Esophagus (tissue), 2 donors: ENCODE measurements at regions not wholly inside any gene's neighbourhood (a gene's known extent, or its start where the extent isn't known, plus 50 kb on each side); places are given as distances from the start of the nearest gene placed in this dataset.

Source experiments
- H3K27ac ChIP-seq, 2 donors: one replicate each; pipeline ENCODE4 v1.5.1; 2013; ENCODE audit warnings: low read depth in 2 of 2, mild to moderate bottlenecking in 2 of 2, inconsistent platforms in 1 of 2, low read length in 1 of 2, moderate library complexity in 1 of 2
- H3K27me3 ChIP-seq, 2 donors: one replicate each; pipeline ENCODE4 v1.6.1; 2013; ENCODE audit warnings: low read length in 2 of 2, control low read depth in 1 of 2, mild to moderate bottlenecking in 1 of 2; ENCODE audit not compliant: insufficient read depth in 2 of 2, control insufficient read depth in 1 of 2
- H3K36me3 ChIP-seq, 2 donors: one replicate each; pipeline ENCODE4 v1.6.1; 2013; ENCODE audit warnings: low read length in 1 of 2; ENCODE audit not compliant: control insufficient read depth in 2 of 2, insufficient read depth in 2 of 2
- H3K4me1 ChIP-seq, 2 donors: one replicate each; pipeline ENCODE4 v1.6.1; 2013; ENCODE audit warnings: low read length in 1 of 2; ENCODE audit not compliant: control insufficient read depth in 2 of 2, insufficient read depth in 2 of 2
- H3K4me3 ChIP-seq, 2 donors: one replicate each; pipeline ENCODE4 v1.5.1; 2013; ENCODE audit warnings: low read length in 2 of 2, mild to moderate bottlenecking in 2 of 2, low read depth in 1 of 2, moderate library complexity in 1 of 2
- H3K9me3 ChIP-seq, 2 donors: one replicate each; pipeline ENCODE4 v1.6.1; 2013; ENCODE audit warnings: mild to moderate bottlenecking in 2 of 2, low read depth in 1 of 2, low read length in 1 of 2, moderate library complexity in 1 of 2; ENCODE audit not compliant: control insufficient read depth in 2 of 2, insufficient read depth in 1 of 2
- WGBS, 2 donors: extraction: QIAGEN DNeasy Blood & Tissue Kit; methylation state at CpG; one replicate each; pipeline ENCODE4 v1.1.7; 2013; 5-methylcytosine and 5-hydroxymethylcytosine counted together
- donor health status: healthy with polysubstance abuse.
- donor health status: Bipolar disorder and iron deficiency.

DNA sequence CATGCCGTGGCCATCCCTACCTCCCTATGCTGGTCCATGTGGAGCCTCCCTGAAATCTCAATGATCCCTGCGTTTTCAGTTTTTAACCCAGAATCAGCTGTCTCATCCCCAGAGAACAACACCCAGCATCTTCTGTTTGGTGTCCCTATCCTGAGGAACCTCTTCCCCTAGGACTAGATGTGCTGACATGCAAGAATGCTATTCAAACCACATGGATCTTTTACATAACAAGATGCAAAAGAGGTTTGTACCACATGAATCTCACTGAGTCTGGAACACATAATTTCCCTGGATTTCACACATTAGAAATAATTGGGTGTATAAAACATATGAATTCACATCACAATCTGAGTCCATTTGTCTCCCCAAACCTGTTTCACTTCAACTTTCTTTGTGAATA is 174.6 kb upstream of the NECTIN3 start:
- WGBS, 2 donors: 85 to 89% methylated on average over 2 of the region's 2 CpGs

DNA sequence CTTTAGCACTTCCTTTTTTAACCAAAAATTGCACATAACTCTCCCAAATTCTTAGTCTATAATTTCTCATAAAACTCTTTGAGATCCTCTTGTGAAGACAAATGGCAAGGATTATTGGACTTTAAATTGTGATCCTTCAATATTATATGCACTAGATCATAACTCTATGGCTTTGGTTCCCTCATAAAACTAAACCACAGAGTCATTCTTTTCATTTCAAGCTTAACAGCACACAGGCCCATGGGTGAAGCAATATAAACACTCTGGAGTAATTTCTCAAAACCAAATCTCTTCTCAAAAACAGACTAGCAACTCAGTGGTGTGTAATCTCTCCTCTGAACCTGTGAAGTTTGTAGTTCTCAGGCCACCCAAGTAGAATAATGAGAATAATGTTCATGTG is 171.0 kb upstream of the NECTIN3 start:
- H3K27me3 ChIP-seq: no peaks in the 10 kb centered on the region
- H3K4me1 ChIP-seq: no peaks in the 10 kb centered on the region
- H3K36me3 ChIP-seq: no peaks in the 10 kb centered on the region
- H3K4me3 ChIP-seq: no peak overlapping the region
- H3K9me3 ChIP-seq: no peaks in the 10 kb centered on the region
- no peak overlapping the region for H3K27ac ChIP-seq

More for the DNA sequence above, 174.6 kb upstream of the NECTIN3 start:
- no peaks in the 10 kb centered on the region for H3K36me3 ChIP-seq
- H3K27ac ChIP-seq: no peak overlapping the region
- H3K4me3 ChIP-seq: no peak overlapping the region
- H3K9me3 ChIP-seq: no peaks in the 10 kb centered on the region
- no peaks in the 10 kb centered on the region for H3K27me3 ChIP-seq
- H3K4me1 ChIP-seq: no peaks in the 10 kb centered on the region

DNA sequence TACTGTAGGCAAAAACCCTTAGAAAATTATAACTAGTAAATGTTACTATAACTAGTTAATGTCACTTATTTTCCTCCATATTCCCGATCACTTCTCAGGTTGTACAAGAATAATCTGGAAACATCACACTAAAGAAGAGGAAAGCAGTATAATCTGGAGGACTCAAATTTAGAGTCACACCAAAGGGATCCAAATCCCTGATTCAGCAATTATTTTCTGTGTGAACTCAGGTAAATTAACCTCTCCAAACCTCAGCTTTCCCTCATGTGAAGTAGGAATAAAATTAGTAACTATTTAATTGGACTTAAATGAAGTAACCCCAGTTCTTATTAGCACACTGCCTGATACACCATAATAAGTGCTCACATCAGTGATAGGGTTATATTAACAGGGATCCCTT is 170.1 kb upstream of the NECTIN3 start:
- no peaks in the 10 kb centered on the region for H3K9me3 ChIP-seq
- no peaks in the 10 kb centered on the region for H3K36me3 ChIP-seq
- no peak overlapping the region for H3K27ac ChIP-seq
- WGBS, 2 donors: 83 to 92% methylated on average over 1 of the region's 1 CpG
- H3K4me3 ChIP-seq: no peak overlapping the region
- H3K4me1 ChIP-seq: no peaks in the 10 kb centered on the region
- no peaks in the 10 kb centered on the region for H3K27me3 ChIP-seq

DNA sequence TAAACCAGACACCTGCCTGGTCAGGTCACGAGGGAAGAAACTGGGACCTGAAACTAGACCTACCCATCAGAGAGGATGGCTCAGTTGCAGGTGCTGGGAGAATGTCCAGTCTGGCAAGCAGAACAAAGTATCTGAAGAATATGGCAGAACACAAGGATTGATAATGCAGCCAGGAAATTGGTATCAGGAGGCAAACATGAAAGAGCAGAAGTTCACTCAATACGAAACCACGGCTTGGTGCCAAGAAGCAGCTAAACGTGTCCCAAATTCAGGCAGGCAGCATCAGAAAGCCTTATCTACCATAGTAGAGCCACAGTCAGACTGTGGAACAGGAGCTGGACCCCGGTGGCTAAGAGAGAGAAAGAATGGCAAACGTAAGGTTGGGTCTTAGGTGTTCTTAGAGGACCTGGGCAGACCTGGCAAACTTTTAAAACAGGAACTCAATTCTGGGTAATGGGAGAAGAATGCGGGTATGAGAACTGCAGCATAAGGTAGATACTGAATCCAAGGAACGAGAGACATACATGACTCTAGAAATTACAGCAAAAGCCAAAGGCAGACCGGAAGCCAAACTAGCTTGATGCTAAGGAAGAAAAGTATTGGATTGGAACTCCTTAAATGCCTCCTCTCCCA is 169.0 kb upstream of the NECTIN3 start:
- Histone ChIP-seq H3K4me1 (no peaks in the 10 kb centered on the region), H3K27me3 (no peaks in the 10 kb centered on the region), H3K27ac (no peak overlapping the region), H3K36me3 (no peaks in the 10 kb centered on the region), H3K4me3 (no peak overlapping the region), H3K9me3 (no peaks in the 10 kb centered on the region)
- 78 to 79% methylated on average over 9 of the region's 9 CpGs for WGBS, 2 donors

GRCh38 chr3:110903771-110904519 is 167.7 kb upstream of the NECTIN3 start:
- Histone ChIP-seq H3K4me3 (no peak overlapping the region), H3K36me3 (no peaks in the 10 kb centered on the region), H3K27me3 (no peaks in the 10 kb centered on the region), H3K27ac (no peak overlapping the region), H3K4me1 (no peaks in the 10 kb centered on the region), H3K9me3 (no peaks in the 10 kb centered on the region)
- WGBS, 2 donors: 74 to 83% methylated on average over 4 of the region's 4 CpGs

GRCh38 chr3:110904520-110904890 is 167.1 kb upstream of the NECTIN3 start:
- Histone ChIP-seq H3K4me1 (no peaks in the 10 kb centered on the region), H3K9me3 (no peaks in the 10 kb centered on the region), H3K4me3 (no peak overlapping the region), H3K27ac (no peak overlapping the region), H3K36me3 (no peaks in the 10 kb centered on the region), H3K27me3 (no peaks in the 10 kb centered on the region)
- 92% methylated on average over 3 of the region's 3 CpGs for WGBS, 2 donors

GRCh38 chr3:110905121-110905520 is 166.5 kb upstream of the NECTIN3 start:
- H3K27ac ChIP-seq: no peak overlapping the region
- H3K4me1 ChIP-seq: no peaks in the 10 kb centered on the region
- no peaks in the 10 kb centered on the region for H3K36me3 ChIP-seq
- no peaks in the 10 kb centered on the region for H3K27me3 ChIP-seq
- no peaks in the 10 kb centered on the region for H3K9me3 ChIP-seq
- 82 to 83% methylated on average over 1 of the region's 1 CpG for WGBS, 2 donors
- no peak overlapping the region for H3K4me3 ChIP-seq

DNA sequence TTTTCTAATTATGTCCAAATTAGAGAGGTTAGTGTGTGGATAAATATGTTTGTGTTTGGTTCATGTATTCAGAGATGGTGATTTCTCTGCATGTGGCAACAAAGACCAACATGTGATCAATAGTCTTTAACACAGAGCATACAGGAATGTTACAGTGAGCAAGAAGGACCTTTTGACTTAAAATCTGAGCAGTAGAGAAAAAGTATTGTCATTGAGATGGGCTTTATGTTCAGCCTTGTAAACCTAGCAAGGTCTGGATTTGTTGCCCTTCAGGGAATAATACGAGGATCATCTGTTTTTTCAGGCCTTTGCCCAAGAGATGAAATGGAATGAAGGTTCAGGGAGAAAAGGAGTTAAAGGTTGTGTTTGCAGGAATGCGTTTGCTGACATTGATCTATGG is 161.8 kb upstream of the NECTIN3 start:
- Histone ChIP-seq H3K27me3 (no peaks in the 10 kb centered on the region), H3K36me3 (no peaks in the 10 kb centered on the region), H3K9me3 (no peaks in the 10 kb centered on the region), H3K4me3 (no peak overlapping the region), H3K4me1 (no peaks in the 10 kb centered on the region), H3K27ac (no peak overlapping the region)
- WGBS, 2 donors: 58 to 66% methylated on average over 2 of the region's 2 CpGs

GRCh38 chr3:110910346-110910955 is 161.2 kb upstream of the NECTIN3 start:
- Histone ChIP-seq H3K4me1 (no peaks in the 10 kb centered on the region), H3K27me3 (no peaks in the 10 kb centered on the region), H3K27ac (no peak overlapping the region), H3K4me3 (no peak overlapping the region), H3K36me3 (no peaks in the 10 kb centered on the region), H3K9me3 (no peaks in the 10 kb centered on the region)
- WGBS, 2 donors: 63 to 64% methylated on average over 4 of the region's 4 CpGs

GRCh38 chr3:110918963-110919362 is 152.7 kb upstream of the NECTIN3 start:
- Histone ChIP-seq H3K4me1 (no peaks in the 10 kb centered on the region), H3K36me3 (no peaks in the 10 kb centered on the region), H3K27ac (no peak overlapping the region), H3K9me3 (peaks cover 0 to 3% of the 10 kb centered on the region in 2 donors), H3K27me3 (no peaks in the 10 kb centered on the region), H3K4me3 (no peak overlapping the region)
- 79 to 85% methylated on average over 4 of the region's 4 CpGs for WGBS, 2 donors
